NOMO-1 (cell line): ENCODE measurements at regions not wholly inside any gene's neighbourhood (a gene's known extent, or its start where the extent isn't known, plus 50 kb on each side); places are given as distances from the start of the nearest gene placed in this dataset.
"Not testable (repeated sequence)": the region's sequence is repeated elsewhere in the genome, so short reads cannot be mapped to it uniquely, and the experiment has no call there.

Experiments used
- DNase-seq, 2 experiments: peaks; one replicate each; lab custom pipeline; 2025; ENCODE audit not compliant: unreplicated experiment in 2 of 2; lab: John Stamatoyannopoulos, UW

GRCh38 chr3:137111497-137111896 is 153.7 kb downstream of the IL20RB start:
- DNase-seq = no peak

- DNase-seq = no peak
Observed at GRCh38 chr3:137116619-137117018, 158.8 kb downstream of the IL20RB start.

GRCh38 chr3:137121704-137122314 is 164.0 kb downstream of the IL20RB start:
- peak in 1 of 2 experiments; percentile 13 for DNase-seq

- no peak for DNase-seq
Observed at GRCh38 chr3:137131081-137131480, 173.3 kb downstream of the IL20RB start.

GRCh38 chr3:137134431-137134830 is 176.6 kb downstream of the IL20RB start:
- no peak for DNase-seq

GRCh38 chr3:137148406-137148805 is 190.6 kb downstream of the IL20RB start:
- DNase-seq = no peak

GRCh38 chr3:137148917-137149316 is 191.1 kb downstream of the IL20RB start:
- DNase-seq = no peak

- no peak for DNase-seq
Observed at GRCh38 chr3:137150825-137151224, 193.0 kb downstream of the IL20RB start.

GRCh38 chr3:137153046-137153445 is 195.3 kb downstream of the IL20RB start:
- DNase-seq = not testable (repeated sequence)

- DNase-seq = no peak
Observed at GRCh38 chr3:137163241-137163871, 205.6 kb downstream of the IL20RB start.

GRCh38 chr3:137163958-137164357 is 206.2 kb downstream of the IL20RB start:
- no peak for DNase-seq

GRCh38 chr3:137165117-137165806 is 207.5 kb downstream of the IL20RB start:
- no peak for DNase-seq

GRCh38 chr3:137171834-137172603 is 214.2 kb downstream of the IL20RB start:
- DNase-seq = no peak

- DNase-seq = no peak
Observed at GRCh38 chr3:137172728-137173127, 214.9 kb downstream of the IL20RB start.

- DNase-seq = no peak
Observed at GRCh38 chr3:137174514-137174913, 216.7 kb downstream of the IL20RB start.

- DNase-seq = no peak
Observed at GRCh38 chr3:137180220-137180619, 222.4 kb downstream of the IL20RB start.

GRCh38 chr3:137191133-137191923 is 233.5 kb downstream of the IL20RB start:
- no peak for DNase-seq

- DNase-seq = no peak
Observed at GRCh38 chr3:137191951-137192350, 234.2 kb downstream of the IL20RB start.

GRCh38 chr3:137194301-137194700 is 236.5 kb downstream of the IL20RB start:
- DNase-seq = no peak

GRCh38 chr3:137198374-137198773 is 240.6 kb downstream of the IL20RB start:
- DNase-seq = not testable (repeated sequence)
